PFSK-1 (cell line): ENCODE measurements at regions not wholly inside any gene's neighbourhood (a gene's known extent, or its start where the extent isn't known, plus 50 kb on each side); places are given as distances from the start of the nearest gene placed in this dataset.

Experiments
- FOXP2 ChIP-seq: optimal IDR thresholded peaks from 2 replicates; pipeline ENCODE3; 2011; ENCODE audit warnings: borderline replicate concordance, control low read depth, inconsistent platforms; ENCODE audit not compliant: insufficient read depth; ENCODE audit errors: extremely low read length, extremely low read depth
- POLR2AphosphoS5 ChIP-seq: IDR thresholded peaks from 2 replicates; pipeline ENCODE4 v1.6.1; 2012; ENCODE audit warnings: low read depth, mild to moderate bottlenecking, control low read depth, low read length, moderate library complexity
- SIN3A ChIP-seq: IDR thresholded peaks from 2 replicates; pipeline ENCODE4 v1.6.1; 2012; ENCODE audit warnings: mild to moderate bottlenecking, low read length, moderate library complexity, borderline replicate concordance; ENCODE audit not compliant: insufficient read depth
- TAF1 ChIP-seq: IDR thresholded peaks from 2 replicates; pipeline ENCODE4 v1.6.1; 2012; ENCODE audit warnings: low read length, control low read depth, borderline replicate concordance; ENCODE audit not compliant: insufficient read depth
- TF ChIP-seq, protein P1 (sequence below), 2 experiments: IDR thresholded peaks; 2 replicates each; pipeline versions ENCODE4 v1.6.1 to v1.8.0; 2011 to 2012; ENCODE audit warnings: low read depth in 2 of 2, low read length in 2 of 2, control low read depth in 1 of 2, inconsistent platforms in 1 of 2, mild to moderate bottlenecking in 1 of 2, moderate library complexity in 1 of 2; ENCODE audit not compliant: insufficient read depth in 1 of 2

DNA sequence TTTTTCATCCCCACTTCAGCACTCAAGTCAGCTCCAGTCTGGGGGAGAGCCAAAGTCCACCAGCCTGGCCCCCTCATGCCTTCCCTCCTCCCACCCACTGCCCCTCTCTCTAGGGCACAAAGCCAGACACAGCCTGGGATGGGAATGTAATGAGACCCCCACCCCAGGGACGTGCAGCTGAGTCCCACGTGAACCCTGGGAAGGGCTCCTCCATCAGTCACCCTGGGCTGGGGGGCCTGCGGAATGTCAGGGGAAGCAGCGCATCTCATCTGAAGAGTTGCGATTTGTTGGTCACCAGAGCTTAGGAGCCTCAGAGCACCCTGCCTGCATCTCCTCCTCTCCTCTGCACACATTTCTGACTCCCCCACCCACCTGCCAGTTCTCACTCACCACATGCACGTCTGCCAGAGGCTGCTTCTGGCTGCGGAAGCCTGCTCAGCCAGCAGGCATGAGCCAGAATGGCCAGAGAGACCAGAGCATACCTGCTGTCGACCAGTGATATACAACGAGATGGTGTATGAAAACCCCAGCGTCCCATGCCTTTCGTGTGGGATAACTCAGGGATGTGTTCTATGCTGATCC, 167.1 kb upstream of the TOP1 start:
- TF ChIP-seq SIN3A (no peak), TAF1 (no peak), POLR2AphosphoS5 (no peak), FOXP2 (no peak)
- TF ChIP-seq, protein P1, sequence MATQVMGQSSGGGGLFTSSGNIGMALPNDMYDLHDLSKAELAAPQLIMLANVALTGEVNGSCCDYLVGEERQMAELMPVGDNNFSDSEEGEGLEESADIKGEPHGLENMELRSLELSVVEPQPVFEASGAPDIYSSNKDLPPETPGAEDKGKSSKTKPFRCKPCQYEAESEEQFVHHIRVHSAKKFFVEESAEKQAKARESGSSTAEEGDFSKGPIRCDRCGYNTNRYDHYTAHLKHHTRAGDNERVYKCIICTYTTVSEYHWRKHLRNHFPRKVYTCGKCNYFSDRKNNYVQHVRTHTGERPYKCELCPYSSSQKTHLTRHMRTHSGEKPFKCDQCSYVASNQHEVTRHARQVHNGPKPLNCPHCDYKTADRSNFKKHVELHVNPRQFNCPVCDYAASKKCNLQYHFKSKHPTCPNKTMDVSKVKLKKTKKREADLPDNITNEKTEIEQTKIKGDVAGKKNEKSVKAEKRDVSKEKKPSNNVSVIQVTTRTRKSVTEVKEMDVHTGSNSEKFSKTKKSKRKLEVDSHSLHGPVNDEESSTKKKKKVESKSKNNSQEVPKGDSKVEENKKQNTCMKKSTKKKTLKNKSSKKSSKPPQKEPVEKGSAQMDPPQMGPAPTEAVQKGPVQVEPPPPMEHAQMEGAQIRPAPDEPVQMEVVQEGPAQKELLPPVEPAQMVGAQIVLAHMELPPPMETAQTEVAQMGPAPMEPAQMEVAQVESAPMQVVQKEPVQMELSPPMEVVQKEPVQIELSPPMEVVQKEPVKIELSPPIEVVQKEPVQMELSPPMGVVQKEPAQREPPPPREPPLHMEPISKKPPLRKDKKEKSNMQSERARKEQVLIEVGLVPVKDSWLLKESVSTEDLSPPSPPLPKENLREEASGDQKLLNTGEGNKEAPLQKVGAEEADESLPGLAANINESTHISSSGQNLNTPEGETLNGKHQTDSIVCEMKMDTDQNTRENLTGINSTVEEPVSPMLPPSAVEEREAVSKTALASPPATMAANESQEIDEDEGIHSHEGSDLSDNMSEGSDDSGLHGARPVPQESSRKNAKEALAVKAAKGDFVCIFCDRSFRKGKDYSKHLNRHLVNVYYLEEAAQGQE (IDR thresholded peaks at IDR 0.05; ENCODE audit: insufficient read depth in 1 of 2, low read depth in 2 of 2, low read length in 2 of 2) = no peak
